Small intestine (tissue), 7 donors: ENCODE measurements at regions not wholly inside any gene's neighbourhood (a gene's known extent, or its start where the extent isn't known, plus 50 kb on each side); places are given as distances from the start of the nearest gene placed in this dataset.
A peak's percentile ranks its signal among the peaks of the same experiment; 100 is the strongest.

Source experiments
- DNase-seq, 2 donors: peaks; one replicate each; pipeline versions ENCODE4 v3.0.0 to v3.0.0-alpha.2; 2013
- FAIRE-seq: peaks from 2 replicates; lab custom pipeline; 2012; peaks lifted over from hg19 to GRCh38; lab: Jason Lieb, UNC
- H3K27ac ChIP-seq, 3 donors: one replicate each; pipeline ENCODE4 v1.5.1; 2013; ENCODE audit warnings: low read length in 2 of 3, mild to moderate bottlenecking in 2 of 3, control low read depth in 1 of 3, inconsistent platforms in 1 of 3, low read depth in 1 of 3, moderate library complexity in 1 of 3
- H3K27me3 ChIP-seq, 3 donors: one replicate each; pipeline ENCODE4 v1.6.1; 2013; ENCODE audit warnings: low read length in 3 of 3, inconsistent platforms in 1 of 3; ENCODE audit not compliant: control insufficient read depth in 3 of 3, insufficient read depth in 3 of 3
- H3K36me3 ChIP-seq, 3 donors: one replicate each; pipeline ENCODE4 v1.6.1; 2013; ENCODE audit warnings: low read length in 3 of 3, inconsistent platforms in 1 of 3, low read depth in 1 of 3, mild to moderate bottlenecking in 1 of 3, moderate library complexity in 1 of 3; ENCODE audit not compliant: control insufficient read depth in 3 of 3, insufficient read depth in 2 of 3
- H3K4me1 ChIP-seq, 3 donors: one replicate each; pipeline ENCODE4 v1.6.1; 2013; ENCODE audit warnings: low read length in 2 of 3, inconsistent platforms in 1 of 3, low read depth in 1 of 3, mild to moderate bottlenecking in 1 of 3, moderate library complexity in 1 of 3; ENCODE audit not compliant: control insufficient read depth in 3 of 3, insufficient read depth in 2 of 3
- H3K4me3 ChIP-seq, 3 donors: one replicate each; pipeline ENCODE4 v1.5.1; 2013; ENCODE audit warnings: low read length in 3 of 3, control low read depth in 1 of 3, inconsistent platforms in 1 of 3, low read depth in 1 of 3, mild to moderate bottlenecking in 1 of 3, moderate library complexity in 1 of 3
- H3K9me3 ChIP-seq, 2 donors: one replicate each; pipeline ENCODE4 v1.6.1; 2013; ENCODE audit warnings: low read depth in 1 of 2, low read length in 1 of 2; ENCODE audit not compliant: control insufficient read depth in 2 of 2, insufficient read depth in 1 of 2
- WGBS, 3 donors: extraction: QIAGEN DNeasy Blood & Tissue Kit; methylation state at CpG; one replicate each; pipeline ENCODE4 v1.1.7; 2013; 5-methylcytosine and 5-hydroxymethylcytosine counted together
- donor health status: healthy with polysubstance abuse.
- donor health status: control.
- donor health status: control.
- donor health status: Bipolar disorder and iron deficiency.
- donor health status: healthy.

DNA sequence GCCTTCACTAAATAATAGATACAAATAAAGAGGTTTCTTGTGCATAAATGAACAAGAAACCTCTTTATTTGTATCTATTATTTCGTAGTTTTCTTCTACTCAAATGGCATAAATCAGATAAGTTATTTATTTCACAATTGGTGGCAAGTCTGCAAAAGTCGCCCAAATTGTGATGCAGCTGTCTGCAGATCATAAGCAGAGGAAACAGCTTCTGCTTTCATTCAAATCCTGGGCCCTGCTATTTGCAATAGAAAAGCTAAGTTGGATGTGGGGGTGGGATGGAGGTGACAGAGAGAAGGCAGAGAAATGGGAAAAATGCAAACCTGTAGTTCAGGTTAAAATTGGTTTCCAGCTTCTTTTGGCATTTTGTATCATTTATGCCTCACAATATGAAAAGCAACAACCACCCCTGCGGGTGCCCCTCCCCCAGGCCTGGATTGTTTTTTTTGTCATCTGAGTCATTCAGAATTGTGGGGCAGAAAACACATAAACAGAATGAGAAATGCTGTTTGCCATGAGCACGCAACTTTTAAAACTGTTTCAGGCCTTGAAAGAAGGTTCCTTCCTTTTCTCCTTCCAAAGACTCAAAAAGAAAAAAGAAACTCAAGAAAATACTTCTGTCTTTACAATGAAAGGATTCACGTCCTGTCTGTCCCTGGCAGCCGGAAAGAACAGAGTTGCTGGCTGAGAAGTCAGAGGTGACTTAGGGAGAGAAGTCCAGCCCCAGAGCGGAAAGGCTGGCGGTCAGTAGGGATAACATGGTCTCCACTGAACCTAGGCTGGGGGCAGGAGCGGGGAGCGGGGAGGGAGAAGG is 132.9 kb downstream of the BAMBI start:
- FAIRE-seq (no peak), DNase-seq (no peak)
- peaks cover 0 to 22% (median 0%) of the 10 kb centered on the region in 3 donors for H3K4me1 ChIP-seq
- H3K9me3 ChIP-seq = peaks cover 0 to 2% of the 10 kb centered on the region in 2 donors
- no peak overlapping the region for H3K4me3 ChIP-seq
- WGBS, 3 donors = 75 to 84% (median 82%) methylated on average over 10 of the region's 10 CpGs
- no peak overlapping the region for H3K27ac ChIP-seq
- no peaks in the 10 kb centered on the region for H3K27me3 ChIP-seq
- no peaks in the 10 kb centered on the region for H3K36me3 ChIP-seq

DNA sequence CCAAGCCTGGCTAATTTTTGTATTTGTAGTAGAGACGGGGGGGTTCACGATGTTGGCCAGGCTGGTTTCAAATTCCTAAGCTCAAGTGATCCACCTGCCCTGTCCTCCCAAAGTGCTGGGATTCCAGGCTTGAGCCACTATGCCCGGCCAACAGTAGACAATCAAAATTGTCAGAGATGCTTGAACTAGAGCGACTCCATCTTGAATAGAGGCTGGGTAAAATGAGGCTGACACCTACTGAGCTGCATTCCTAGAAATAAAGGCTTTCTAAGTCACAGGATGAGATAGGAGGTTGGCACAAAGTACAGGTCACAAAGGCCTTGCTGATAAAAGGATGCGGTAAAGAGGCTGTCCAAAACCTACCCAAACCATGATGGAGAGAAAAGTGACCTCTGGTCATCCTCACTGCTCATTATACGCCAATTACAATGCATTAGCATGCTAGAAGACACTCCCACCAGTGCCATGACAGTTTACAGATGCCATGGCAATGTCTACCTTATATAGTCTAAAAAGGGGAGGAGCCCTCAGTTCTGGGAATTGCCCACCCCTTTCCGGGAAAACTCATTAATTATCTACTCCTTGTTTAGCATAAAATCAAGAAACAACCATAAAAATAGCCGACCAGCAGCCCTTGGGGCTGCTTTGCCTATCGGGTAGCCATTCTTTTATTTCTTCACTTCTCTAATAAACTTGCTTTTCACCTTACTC is 134.5 kb downstream of the BAMBI start:
- no peak overlapping the region for H3K27ac ChIP-seq
- 71 to 79% (median 72%) methylated on average over 9 of the region's 9 CpGs for WGBS, 3 donors
- FAIRE-seq (no peak), DNase-seq (no peak)
- peaks cover 0 to 12% (median 0%) of the 10 kb centered on the region in 3 donors for H3K4me1 ChIP-seq
- no peak overlapping the region for H3K4me3 ChIP-seq
- H3K36me3 ChIP-seq = no peaks in the 10 kb centered on the region
- H3K27me3 ChIP-seq = no peaks in the 10 kb centered on the region
- peaks cover 0 to 2% of the 10 kb centered on the region in 2 donors for H3K9me3 ChIP-seq

DNA sequence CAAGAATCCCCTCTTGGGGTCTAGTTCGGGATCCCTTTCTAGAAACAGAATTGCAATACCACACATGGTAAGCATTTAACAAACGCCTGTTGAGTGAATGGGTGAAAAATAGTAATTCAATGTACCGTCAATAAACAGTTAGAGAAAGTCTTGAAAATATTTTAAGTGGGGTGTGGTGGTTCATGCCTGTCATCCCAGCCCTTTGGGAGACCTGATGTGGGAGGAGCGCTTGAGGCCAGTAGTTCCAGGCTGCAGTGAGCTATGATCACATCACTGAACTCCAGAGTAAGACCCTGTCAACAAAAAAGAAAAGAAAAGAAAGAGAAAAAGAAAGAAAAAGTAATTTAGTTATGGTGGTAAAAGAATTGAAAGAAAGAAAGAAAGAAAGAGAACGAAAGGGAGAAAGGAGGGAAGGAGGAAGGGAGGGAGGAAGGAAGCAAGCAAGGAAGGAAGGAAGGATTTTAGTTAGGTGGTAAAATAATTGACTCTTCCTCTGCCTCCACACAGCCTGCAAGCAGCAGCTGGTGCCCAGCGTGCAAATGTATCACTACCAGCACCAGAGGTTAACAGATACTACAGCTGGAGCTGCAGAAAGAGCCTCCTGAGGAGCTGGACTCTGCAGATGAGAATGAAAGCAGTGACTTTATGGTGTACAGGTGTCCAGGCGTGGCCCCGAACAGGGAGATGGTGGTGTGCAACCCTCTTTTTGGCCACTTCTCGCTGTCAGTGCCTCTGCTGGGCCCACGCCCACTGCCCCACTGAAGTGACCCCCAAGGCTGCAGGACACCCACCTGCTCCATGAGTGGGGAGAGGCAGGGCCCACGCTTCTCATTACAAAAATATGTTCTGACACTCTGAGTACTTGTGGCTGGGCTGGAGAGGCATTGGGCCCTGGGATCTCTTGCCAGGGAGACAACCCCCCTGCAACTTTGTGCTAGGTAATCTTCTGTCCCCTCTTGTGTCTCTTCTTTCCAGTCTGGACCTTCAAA is 135.4 kb downstream of the BAMBI start:
- Histone ChIP-seq H3K4me3 (no peak overlapping the region), H3K4me1 (peaks cover 0 to 9% (median 0%) of the 10 kb centered on the region in 3 donors), H3K27ac (no peak overlapping the region), H3K36me3 (no peaks in the 10 kb centered on the region), H3K9me3 (peaks cover 0 to 2% of the 10 kb centered on the region in 2 donors), H3K27me3 (no peaks in the 10 kb centered on the region)
- FAIRE-seq (no peak), DNase-seq (no peak)
- 58 to 75% (median 65%) methylated on average over 11 of the region's 11 CpGs for WGBS, 3 donors

DNA sequence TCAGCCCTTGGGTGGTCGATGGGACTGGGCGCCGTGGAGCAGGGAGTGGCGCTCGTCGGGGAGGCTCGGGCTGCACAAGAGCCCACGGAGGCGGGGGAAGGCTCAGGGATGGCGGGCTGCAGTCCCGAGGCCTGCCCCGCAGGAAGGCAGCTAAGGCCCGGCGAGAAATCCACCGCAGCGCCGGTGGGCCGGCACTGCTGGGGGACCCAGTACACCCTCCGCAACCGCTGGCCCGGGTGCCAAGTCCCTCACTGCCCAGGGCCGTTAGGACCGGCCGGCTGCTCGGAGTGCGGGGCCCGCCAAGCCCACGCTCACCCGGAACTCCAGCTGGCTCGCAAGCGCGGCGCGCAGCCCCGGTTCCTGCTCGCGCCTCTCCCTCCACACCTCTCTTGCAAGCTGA is 138.4 kb downstream of the BAMBI start:
- FAIRE-seq (no peak), DNase-seq (no peak)
- Histone ChIP-seq H3K4me1 (peaks cover 0 to 2% (median 0%) of the 10 kb centered on the region in 3 donors), H3K9me3 (peaks cover 0 to 2% of the 10 kb centered on the region in 2 donors), H3K4me3 (no peak overlapping the region), H3K36me3 (no peaks in the 10 kb centered on the region), H3K27ac (no peak overlapping the region), H3K27me3 (no peaks in the 10 kb centered on the region)
- 97 to 99% (median 98%) methylated on average over 34 to 37 of the region's 37 CpGs for WGBS, 3 donors

DNA sequence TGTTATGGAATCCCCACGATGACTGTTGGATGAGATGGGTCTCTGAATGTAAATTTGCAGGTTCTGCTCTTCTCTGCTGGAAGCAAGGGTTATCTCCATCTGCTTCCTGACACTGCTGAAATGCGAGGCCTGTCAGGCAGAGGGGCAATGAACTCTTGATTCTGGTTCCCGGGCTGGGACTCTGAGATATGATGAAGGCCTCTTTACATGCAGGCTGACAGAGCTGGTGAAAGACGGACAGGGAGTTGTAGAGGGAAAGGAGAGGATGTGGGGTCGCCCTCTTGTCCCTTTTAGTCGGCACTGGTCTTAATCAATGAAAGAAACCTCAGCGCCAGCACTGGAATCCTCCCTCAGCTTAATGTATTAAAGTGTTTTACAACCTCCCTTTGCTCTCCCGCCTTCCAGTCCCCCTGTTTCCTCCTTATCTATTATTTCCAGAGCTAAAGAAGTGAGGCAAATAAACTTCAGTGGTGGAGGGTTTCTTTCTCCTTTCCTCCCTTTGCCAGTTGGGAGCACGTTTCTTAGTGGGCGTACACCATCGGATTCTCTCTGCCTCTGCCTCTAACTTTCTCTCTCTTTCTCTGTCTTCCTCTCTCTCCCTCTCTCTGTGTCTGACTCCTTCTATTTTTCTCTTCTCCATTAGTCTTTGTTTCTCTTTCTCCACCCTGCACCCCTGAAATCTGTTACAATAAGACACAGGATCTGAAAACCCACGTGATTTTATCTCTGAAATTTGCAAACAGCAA is 145.6 kb downstream of the BAMBI start:
- Histone ChIP-seq H3K27me3 (no peaks in the 10 kb centered on the region), H3K4me3 (no peak overlapping the region), H3K9me3 (no peaks in the 10 kb centered on the region), H3K36me3 (no peaks in the 10 kb centered on the region), H3K27ac (no peak overlapping the region), H3K4me1 (peaks cover 0 to 8% (median 0%) of the 10 kb centered on the region in 3 donors)
- 25 to 51% (median 34%) methylated on average over 12 of the region's 12 CpGs for WGBS, 3 donors
- DNase-seq = peak in 1 of 2 donors; percentile 45
- FAIRE-seq = no peak

DNA sequence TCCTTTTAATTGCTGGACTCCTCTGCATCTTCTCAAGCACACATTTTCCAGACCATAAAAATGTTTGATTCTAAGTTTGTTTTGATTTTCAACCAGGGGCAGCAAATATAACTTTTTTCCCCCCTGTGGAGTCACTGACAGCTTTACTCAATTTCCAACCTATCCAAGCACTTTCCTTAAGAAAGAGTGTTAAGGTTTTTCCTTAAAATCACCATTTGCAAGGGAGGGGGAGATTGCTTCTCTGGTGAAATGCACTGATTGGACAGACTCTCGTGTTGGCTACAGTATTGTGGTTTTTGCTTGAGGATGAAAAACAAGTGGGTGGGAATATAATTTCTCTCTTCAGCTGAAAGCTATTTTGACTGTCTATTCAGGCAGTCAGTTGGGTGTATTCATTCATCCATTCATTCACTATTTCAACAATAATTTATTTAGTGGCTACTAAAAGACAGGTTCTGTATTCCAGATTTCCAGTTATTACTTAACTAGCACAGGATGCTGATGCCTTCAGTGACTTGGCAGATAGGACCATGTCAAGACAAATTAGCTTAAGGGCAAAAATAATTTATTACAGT is 146.3 kb downstream of the BAMBI start:
- no peak overlapping the region for H3K27ac ChIP-seq
- no peaks in the 10 kb centered on the region for H3K27me3 ChIP-seq
- no peak overlapping the region for H3K4me3 ChIP-seq
- 62 to 68% (median 63%) methylated on average over 1 of the region's 1 CpG for WGBS, 3 donors
- H3K36me3 ChIP-seq = no peaks in the 10 kb centered on the region
- no peaks in the 10 kb centered on the region for H3K9me3 ChIP-seq
- no peak for FAIRE-seq
- peaks cover 0 to 8% (median 0%) of the 10 kb centered on the region in 3 donors for H3K4me1 ChIP-seq
- DNase-seq = no peak

DNA sequence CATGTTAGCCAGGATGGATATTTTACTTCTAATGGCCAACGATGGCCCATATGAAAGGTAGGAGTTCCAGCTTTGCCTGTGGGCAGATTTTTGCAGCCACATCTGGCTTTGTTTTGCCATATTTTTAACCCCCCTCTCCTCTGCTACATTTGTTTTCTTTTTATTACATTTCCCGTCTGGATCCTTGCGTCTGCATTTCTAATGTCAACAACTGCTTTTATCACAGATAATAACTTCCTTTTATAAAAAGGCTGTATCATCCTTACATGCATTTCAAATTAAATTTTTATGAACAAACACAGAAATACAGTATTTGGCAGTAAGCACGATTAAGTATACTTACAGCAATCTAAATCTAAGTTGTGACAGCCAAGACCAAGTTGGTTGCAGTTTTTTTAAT is 156.0 kb downstream of the BAMBI start:
- H3K27ac ChIP-seq = no peak overlapping the region
- no peaks in the 10 kb centered on the region for H3K36me3 ChIP-seq
- DNase-seq (no peak), FAIRE-seq (no peak)
- H3K4me1 ChIP-seq = no peaks in the 10 kb centered on the region
- no peak overlapping the region for H3K4me3 ChIP-seq
- no peaks in the 10 kb centered on the region for H3K9me3 ChIP-seq
- H3K27me3 ChIP-seq = no peaks in the 10 kb centered on the region
- 55 to 62% (median 56%) methylated on average over 4 of the region's 4 CpGs for WGBS, 3 donors
